ENCODE measurements at regions not wholly inside any gene's neighbourhood (a gene's known extent, or its start where the extent isn't known, plus 50 kb on each side); places are given as distances from the start of the nearest gene placed in this dataset.

DNA sequence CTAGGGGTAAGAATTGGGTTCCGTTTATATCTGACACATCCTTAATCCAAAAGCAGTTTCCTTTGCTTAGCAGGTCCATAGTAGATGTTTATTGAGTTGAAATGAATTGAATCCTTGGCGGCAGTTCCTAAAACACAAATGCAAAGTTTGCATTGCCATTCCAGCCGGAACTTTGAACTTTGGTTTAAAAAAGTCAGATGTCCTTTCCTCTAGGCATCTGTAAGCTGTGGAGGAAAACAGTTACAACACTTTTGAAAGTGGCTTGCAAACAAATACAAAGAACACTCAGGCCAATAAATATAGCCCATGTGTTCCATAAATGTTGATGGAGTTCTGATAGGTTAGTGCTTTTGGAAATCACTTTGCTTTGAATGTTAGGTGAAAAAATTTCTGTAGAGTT lies 374.7 kb upstream of the RARB start:
- TF ChIP-seq, protein P1, sequence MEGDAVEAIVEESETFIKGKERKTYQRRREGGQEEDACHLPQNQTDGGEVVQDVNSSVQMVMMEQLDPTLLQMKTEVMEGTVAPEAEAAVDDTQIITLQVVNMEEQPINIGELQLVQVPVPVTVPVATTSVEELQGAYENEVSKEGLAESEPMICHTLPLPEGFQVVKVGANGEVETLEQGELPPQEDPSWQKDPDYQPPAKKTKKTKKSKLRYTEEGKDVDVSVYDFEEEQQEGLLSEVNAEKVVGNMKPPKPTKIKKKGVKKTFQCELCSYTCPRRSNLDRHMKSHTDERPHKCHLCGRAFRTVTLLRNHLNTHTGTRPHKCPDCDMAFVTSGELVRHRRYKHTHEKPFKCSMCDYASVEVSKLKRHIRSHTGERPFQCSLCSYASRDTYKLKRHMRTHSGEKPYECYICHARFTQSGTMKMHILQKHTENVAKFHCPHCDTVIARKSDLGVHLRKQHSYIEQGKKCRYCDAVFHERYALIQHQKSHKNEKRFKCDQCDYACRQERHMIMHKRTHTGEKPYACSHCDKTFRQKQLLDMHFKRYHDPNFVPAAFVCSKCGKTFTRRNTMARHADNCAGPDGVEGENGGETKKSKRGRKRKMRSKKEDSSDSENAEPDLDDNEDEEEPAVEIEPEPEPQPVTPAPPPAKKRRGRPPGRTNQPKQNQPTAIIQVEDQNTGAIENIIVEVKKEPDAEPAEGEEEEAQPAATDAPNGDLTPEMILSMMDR (conservative IDR thresholded peaks at IDR 0.05; ENCODE audit: low read length): no peak
- TF ChIP-seq EZH2phosphoT487 (IDR thresholded peaks at IDR 0.05; ENCODE audit: borderline replicate concordance, low read depth, low read length): no peak

Measured in OCI-LY7 (cell line).